ENCODE measurements at regions not wholly inside any gene's neighbourhood (a gene's known extent, or its start where the extent isn't known, plus 50 kb on each side); places are given as distances from the start of the nearest gene placed in this dataset.

GRCh38 chr6:165090242-165090641 lies 219.2 kb downstream of the C6orf118 start:
- DNase-seq (ENCODE audit: low spot score) (no peak), FAIRE-seq (no peak)

- no peak for FAIRE-seq
These were observed 222.6 kb downstream of the C6orf118 start for GRCh38 chr6:165086814-165087213.

GRCh38 chr6:165082636-165083035 lies 226.8 kb downstream of the C6orf118 start:
- DNase-seq (ENCODE audit: low spot score) = no peak
- FAIRE-seq = no peak

More at GRCh38 chr6:165086814-165087213, 222.6 kb downstream of the C6orf118 start:
- DNase-seq (ENCODE audit: low spot score) = no peak

- no peak for DNase-seq (ENCODE audit: low spot score)
- no peak for FAIRE-seq
These were observed 227.4 kb downstream of the C6orf118 start for GRCh38 chr6:165081944-165082532.

- DNase-seq (ENCODE audit: low spot score) = no peak
- no peak for FAIRE-seq
These were observed 231.5 kb downstream of the C6orf118 start for GRCh38 chr6:165077876-165078275.

- DNase-seq (ENCODE audit: low spot score) (no peak), FAIRE-seq (no peak)
These were observed 237.5 kb downstream of the C6orf118 start for GRCh38 chr6:165071906-165072305.

GRCh38 chr6:165060720-165061119 lies 248.7 kb downstream of the C6orf118 start:
- FAIRE-seq (no peak), DNase-seq (ENCODE audit: low spot score) (peak; percentile 7)

GRCh38 chr6:165059032-165059431 lies 250.4 kb downstream of the C6orf118 start:
- no peak for DNase-seq (ENCODE audit: low spot score)

GRCh38 chr6:165056292-165056691 lies 253.1 kb downstream of the C6orf118 start:
- FAIRE-seq (no peak), DNase-seq (ENCODE audit: low spot score) (no peak)

More at GRCh38 chr6:165059032-165059431, 250.4 kb downstream of the C6orf118 start:
- FAIRE-seq = no peak

GRCh38 chr6:165055231-165055630 lies 254.2 kb downstream of the C6orf118 start:
- DNase-seq (ENCODE audit: low spot score) = no peak
- no peak for FAIRE-seq

GRCh38 chr6:165052561-165053480 lies 256.6 kb downstream of the C6orf118 start:
- DNase-seq (ENCODE audit: low spot score) = no peak
- FAIRE-seq = no peak

- DNase-seq (ENCODE audit: low spot score) (no peak), FAIRE-seq (no peak)
These were observed 260.0 kb downstream of the C6orf118 start for GRCh38 chr6:165049362-165049761.

- no peak for DNase-seq (ENCODE audit: low spot score)
- no peak for FAIRE-seq
These were observed 261.5 kb downstream of the C6orf118 start for GRCh38 chr6:165047952-165048351.

GRCh38 chr6:165045631-165046030 lies 263.8 kb downstream of the C6orf118 start:
- FAIRE-seq = no peak
- no peak for DNase-seq (ENCODE audit: low spot score)

- no peak for FAIRE-seq
- DNase-seq (ENCODE audit: low spot score) = no peak
These were observed 266.5 kb downstream of the C6orf118 start for GRCh38 chr6:165042912-165043311.

GRCh38 chr6:165040440-165040839 lies 269.0 kb downstream of the C6orf118 start:
- no peak for FAIRE-seq

GRCh38 chr6:165034271-165034741 lies 275.1 kb downstream of the C6orf118 start:
- FAIRE-seq (no peak), DNase-seq (ENCODE audit: low spot score) (no peak)

More at GRCh38 chr6:165040440-165040839, 269.0 kb downstream of the C6orf118 start:
- DNase-seq (ENCODE audit: low spot score) = no peak

- DNase-seq (ENCODE audit: low spot score) = no peak
- FAIRE-seq = no peak
These were observed 277.9 kb downstream of the C6orf118 start for GRCh38 chr6:165031502-165031901.

GRCh38 chr6:165025040-165025439 lies 284.4 kb downstream of the C6orf118 start:
- FAIRE-seq = no peak
- no peak for DNase-seq (ENCODE audit: low spot score)

GRCh38 chr6:165019681-165020080 lies 289.7 kb downstream of the C6orf118 start:
- FAIRE-seq (no peak), DNase-seq (ENCODE audit: low spot score) (no peak)

GRCh38 chr6:165015676-165016075 lies 293.7 kb downstream of the C6orf118 start:
- DNase-seq (ENCODE audit: low spot score) (no peak), FAIRE-seq (no peak)

GRCh38 chr6:165013701-165014100 lies 295.7 kb downstream of the C6orf118 start:
- no peak for DNase-seq (ENCODE audit: low spot score)
- no peak for FAIRE-seq
